K562 (cell line): ENCODE measurements at regions not wholly inside any gene's neighbourhood (a gene's known extent, or its start where the extent isn't known, plus 50 kb on each side); places are given as distances from the start of the nearest gene placed in this dataset.

Source experiments
- ADNP ChIP-seq: fragments of 200-800 bp; sonication (Bioruptor generic); IDR thresholded peaks from 2 replicates; pipeline ENCODE4 v1.6.1; 2016; ENCODE audit warnings: missing genetic modification characterization, missing compliant biosample characterization
- CEBPB ChIP-seq: fragments of 450-650 bp; IDR thresholded peaks from 2 replicates; pipeline ENCODE4 v1.6.1; 2016; ENCODE audit warnings: missing genetic modification characterization, missing compliant biosample characterization
- NRF1 ChIP-seq, 2 experiments: fragments of 450-650 bp; IDR thresholded peaks in 1 of 2; conservative IDR thresholded peaks in 1 of 2; 2 replicates each; pipeline ENCODE4 v1.6.1; 2014; ENCODE audit warnings: mild to moderate bottlenecking in 2 of 2
- ZNF696 ChIP-seq: fragments of 250-450 bp; sonication (Bioruptor Pico); conservative IDR thresholded peaks from 2 replicates; pipeline ENCODE4 v1.4.0; 2020; ENCODE audit warnings: mild to moderate bottlenecking, moderate library complexity
- TF ChIP-seq, protein P1 (sequence below): sonication (generic); formaldehyde crosslinking; IDR thresholded peaks from 2 replicates; pipeline ENCODE4 v1.9.0; 2022; ENCODE audit warnings: mild to moderate bottlenecking, missing genetic modification reagents
- TF ChIP-seq, protein P2 (sequence below), 3 experiments: IDR thresholded peaks in 2 of 3; conservative IDR thresholded peaks in 1 of 3; 2 replicates each; pipeline ENCODE4 v1.5.1; 2011 to 2012; ENCODE audit warnings: low read length in 3 of 3, mild to moderate bottlenecking in 3 of 3, control low read depth in 2 of 3, improper control_type of control experiment in 1 of 3, inconsistent platforms in 1 of 3, low read depth in 1 of 3, mixed read lengths in 1 of 3, moderate library complexity in 1 of 3; ENCODE audit not compliant: insufficient read depth in 2 of 3
- TF ChIP-seq, protein P3 (sequence below): sonication (generic); formaldehyde crosslinking; IDR thresholded peaks from 2 replicates; pipeline ENCODE4 v1.9.0; 2022; ENCODE audit warnings: mild to moderate bottlenecking, missing genetic modification reagents
- TF ChIP-seq, protein P4 (sequence below), 2 experiments: IDR thresholded peaks in 1 of 2; conservative IDR thresholded peaks in 1 of 2; 2 replicates each; pipeline ENCODE4 v1.6.1; 2016; ENCODE audit warnings: low read depth in 2 of 2, mild to moderate bottlenecking in 1 of 2, missing compliant biosample characterization in 1 of 2, missing genetic modification characterization in 1 of 2, moderate library complexity in 1 of 2

DNA sequence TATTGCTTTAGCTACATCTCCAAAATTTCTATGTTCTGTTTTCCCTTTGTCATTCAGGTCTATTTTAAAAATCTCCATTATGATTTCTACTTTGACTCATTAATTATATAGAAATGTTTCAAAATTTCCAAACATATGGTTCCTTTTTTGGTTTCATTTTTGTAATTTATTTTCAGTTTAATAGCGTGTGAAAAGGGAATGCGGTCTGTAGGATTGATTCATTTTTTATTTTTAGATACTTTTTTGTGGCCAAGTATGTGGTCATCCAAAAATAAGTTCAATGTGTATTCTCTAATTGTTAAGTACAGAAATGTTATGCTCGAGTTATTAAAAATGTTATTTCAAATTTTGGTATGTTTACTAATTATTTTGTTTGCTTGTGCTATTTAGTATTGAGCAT, 72.5 kb upstream of the ANKRD1 start:
- TF ChIP-seq ZNF696 (CRISPR knock-in tag) (no peak), ADNP (no peak), NRF1 (conservative IDR thresholded peaks at IDR 0.05 in 1 of 2, IDR thresholded peaks at IDR 0.05 in 1 of 2) (no peak), CEBPB (tag) (no peak)
- TF ChIP-seq, protein P1, sequence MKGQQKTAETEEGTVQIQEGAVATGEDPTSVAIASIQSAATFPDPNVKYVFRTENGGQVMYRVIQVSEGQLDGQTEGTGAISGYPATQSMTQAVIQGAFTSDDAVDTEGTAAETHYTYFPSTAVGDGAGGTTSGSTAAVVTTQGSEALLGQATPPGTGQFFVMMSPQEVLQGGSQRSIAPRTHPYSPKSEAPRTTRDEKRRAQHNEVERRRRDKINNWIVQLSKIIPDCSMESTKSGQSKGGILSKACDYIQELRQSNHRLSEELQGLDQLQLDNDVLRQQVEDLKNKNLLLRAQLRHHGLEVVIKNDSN (CRISPR knock-in tag) = no peak
- TF ChIP-seq, protein P2, sequence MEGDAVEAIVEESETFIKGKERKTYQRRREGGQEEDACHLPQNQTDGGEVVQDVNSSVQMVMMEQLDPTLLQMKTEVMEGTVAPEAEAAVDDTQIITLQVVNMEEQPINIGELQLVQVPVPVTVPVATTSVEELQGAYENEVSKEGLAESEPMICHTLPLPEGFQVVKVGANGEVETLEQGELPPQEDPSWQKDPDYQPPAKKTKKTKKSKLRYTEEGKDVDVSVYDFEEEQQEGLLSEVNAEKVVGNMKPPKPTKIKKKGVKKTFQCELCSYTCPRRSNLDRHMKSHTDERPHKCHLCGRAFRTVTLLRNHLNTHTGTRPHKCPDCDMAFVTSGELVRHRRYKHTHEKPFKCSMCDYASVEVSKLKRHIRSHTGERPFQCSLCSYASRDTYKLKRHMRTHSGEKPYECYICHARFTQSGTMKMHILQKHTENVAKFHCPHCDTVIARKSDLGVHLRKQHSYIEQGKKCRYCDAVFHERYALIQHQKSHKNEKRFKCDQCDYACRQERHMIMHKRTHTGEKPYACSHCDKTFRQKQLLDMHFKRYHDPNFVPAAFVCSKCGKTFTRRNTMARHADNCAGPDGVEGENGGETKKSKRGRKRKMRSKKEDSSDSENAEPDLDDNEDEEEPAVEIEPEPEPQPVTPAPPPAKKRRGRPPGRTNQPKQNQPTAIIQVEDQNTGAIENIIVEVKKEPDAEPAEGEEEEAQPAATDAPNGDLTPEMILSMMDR (IDR thresholded peaks at IDR 0.05 in 2 of 3, conservative IDR thresholded peaks at IDR 0.05 in 1 of 3; ENCODE audit: insufficient read depth in 2 of 3, low read depth in 1 of 3, low read length in 3 of 3) = no peak
- TF ChIP-seq, protein P3, sequence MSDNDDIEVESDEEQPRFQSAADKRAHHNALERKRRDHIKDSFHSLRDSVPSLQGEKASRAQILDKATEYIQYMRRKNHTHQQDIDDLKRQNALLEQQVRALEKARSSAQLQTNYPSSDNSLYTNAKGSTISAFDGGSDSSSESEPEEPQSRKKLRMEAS (CRISPR knock-in tag) = no peak
- TF ChIP-seq, protein P4, sequence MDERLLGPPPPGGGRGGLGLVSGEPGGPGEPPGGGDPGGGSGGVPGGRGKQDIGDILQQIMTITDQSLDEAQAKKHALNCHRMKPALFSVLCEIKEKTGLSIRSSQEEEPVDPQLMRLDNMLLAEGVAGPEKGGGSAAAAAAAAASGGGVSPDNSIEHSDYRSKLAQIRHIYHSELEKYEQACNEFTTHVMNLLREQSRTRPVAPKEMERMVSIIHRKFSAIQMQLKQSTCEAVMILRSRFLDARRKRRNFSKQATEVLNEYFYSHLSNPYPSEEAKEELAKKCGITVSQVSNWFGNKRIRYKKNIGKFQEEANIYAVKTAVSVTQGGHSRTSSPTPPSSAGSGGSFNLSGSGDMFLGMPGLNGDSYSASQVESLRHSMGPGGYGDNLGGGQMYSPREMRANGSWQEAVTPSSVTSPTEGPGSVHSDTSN (CRISPR knock-in tag; IDR thresholded peaks at IDR 0.05; ENCODE audit: low read depth) = no peak
- TF ChIP-seq, protein P4 (tag; conservative IDR thresholded peaks at IDR 0.05; ENCODE audit: low read depth) = no peak
